ENCODE measurements at regions not wholly inside any gene's neighbourhood (a gene's known extent, or its start where the extent isn't known, plus 50 kb on each side); places are given as distances from the start of the nearest gene placed in this dataset.

- ChIA-PET CTCF (no interaction called here), POLR2A (no interaction called here)
- Mint-ChIP-seq H3K4me3 (no peak overlapping the region), H3K27ac (no peak overlapping the region), H3K27me3 (no peaks in the 10 kb centered on the region), H3K9me3 (ENCODE audit: insufficient read depth) (peaks cover 11% of the 10 kb centered on the region), H3K4me1 (no peaks in the 10 kb centered on the region)
- no peak for DNase-seq
- H3K4me3 ChIP-seq (ENCODE audit: control extremely low read depth in 1 of 5, extremely low read depth in 1 of 5, insufficient read depth in 1 of 5, low read depth in 2 of 5, low read length in 4 of 5), result no peak overlapping the region
- no peak overlapping the region for H3K4me2 ChIP-seq (replicated peaks; ENCODE audit: low read depth, low read length, poor library complexity, severe bottlenecking)
- H4K20me1 ChIP-seq (ENCODE audit: control insufficient read depth, insufficient read depth, low read length, poor library complexity, severe bottlenecking), result no peaks in the 10 kb centered on the region
- no peaks in the 10 kb centered on the region for H3K79me2 ChIP-seq (ENCODE audit: control insufficient read depth, insufficient read depth, low read length)
- H2AFZ ChIP-seq (ENCODE audit: insufficient read depth, low read depth, low read length, poor library complexity, severe bottlenecking), result no peak overlapping the region
- H3K27me3 ChIP-seq (replicated peaks in 1 of 4; ENCODE audit: control extremely low read depth in 1 of 4, control insufficient read depth in 3 of 4, insufficient read depth in 4 of 4, low read length in 3 of 4), result no peaks in the 10 kb centered on the region
- 67% methylated on average over 1 of the region's 5 CpGs for WGBS (ENCODE audit: insufficient coverage)
- TF ChIP-seq CTCF (IDR thresholded peaks at IDR 0.05), result no peak
- TF ChIP-seq EZH2 (IDR thresholded peaks at IDR 0.05; ENCODE audit: borderline replicate concordance, insufficient read depth, low read depth, low read length, poor library complexity, severe bottlenecking), result no peak
- intact Hi-C loops (cut with micrococcal nuclease), result no loop called here
- H3K36me3 ChIP-seq (replicated peaks in 1 of 2; ENCODE audit: control extremely low read depth in 1 of 2, control insufficient read depth in 1 of 2, extremely low read depth in 1 of 2, insufficient read depth in 2 of 2, low read length in 1 of 2), result no peaks in the 10 kb centered on the region
- no peak overlapping the region for H3K27ac ChIP-seq (ENCODE audit: low read length in 2 of 2)
- H3K4me1 ChIP-seq (ENCODE audit: control insufficient read depth in 2 of 2, insufficient read depth in 2 of 2, low read length in 2 of 2), result no peaks in the 10 kb centered on the region
- no peak for ATAC-seq (ENCODE audit: low read depth)
- peaks cover 0 to 4% (median 3%) of the 10 kb centered on the region in 3 donors for H3K9me3 ChIP-seq (ENCODE audit: control extremely low read depth in 1 of 3, control insufficient read depth in 2 of 3, insufficient read depth in 1 of 3, low read length in 2 of 3)
- no peak overlapping the region for H3K9ac ChIP-seq (ENCODE audit: low read length)
Observed at GRCh38 chr4:23539969-23540569, 349.8 kb downstream of the PPARGC1A start.

- Histone ChIP-seq H3K27ac (ENCODE audit: low read length in 2 of 2) (no peak overlapping the region), H3K27me3 (replicated peaks in 1 of 4; ENCODE audit: control extremely low read depth in 1 of 4, control insufficient read depth in 3 of 4, insufficient read depth in 4 of 4, low read length in 3 of 4) (no peaks in the 10 kb centered on the region), H4K20me1 (ENCODE audit: control insufficient read depth, insufficient read depth, low read length, poor library complexity, severe bottlenecking) (no peaks in the 10 kb centered on the region), H3K4me3 (ENCODE audit: control extremely low read depth in 1 of 5, extremely low read depth in 1 of 5, insufficient read depth in 1 of 5, low read depth in 2 of 5, low read length in 4 of 5) (no peak overlapping the region), H3K4me2 (replicated peaks; ENCODE audit: low read depth, low read length, poor library complexity, severe bottlenecking) (no peak overlapping the region), H3K9ac (ENCODE audit: low read length) (no peak overlapping the region), H3K9me3 (ENCODE audit: control extremely low read depth in 1 of 3, control insufficient read depth in 2 of 3, insufficient read depth in 1 of 3, low read length in 2 of 3) (peaks cover 0 to 3% (median 0%) of the 10 kb centered on the region in 3 donors), H3K36me3 (replicated peaks in 1 of 2; ENCODE audit: control extremely low read depth in 1 of 2, control insufficient read depth in 1 of 2, extremely low read depth in 1 of 2, insufficient read depth in 2 of 2, low read length in 1 of 2) (no peaks in the 10 kb centered on the region), H2AFZ (ENCODE audit: insufficient read depth, low read depth, low read length, poor library complexity, severe bottlenecking) (no peak overlapping the region), H3K79me2 (ENCODE audit: control insufficient read depth, insufficient read depth, low read length) (no peaks in the 10 kb centered on the region), H3K4me1 (ENCODE audit: control insufficient read depth in 2 of 2, insufficient read depth in 2 of 2, low read length in 2 of 2) (no peaks in the 10 kb centered on the region)
- Mint-ChIP-seq H3K9me3 (ENCODE audit: insufficient read depth) (peaks cover 3% of the 10 kb centered on the region), H3K27ac (no peak overlapping the region), H3K4me3 (no peak overlapping the region), H3K27me3 (no peaks in the 10 kb centered on the region), H3K4me1 (no peaks in the 10 kb centered on the region)
- TF ChIP-seq EZH2 (IDR thresholded peaks at IDR 0.05; ENCODE audit: borderline replicate concordance, insufficient read depth, low read depth, low read length, poor library complexity, severe bottlenecking) (no peak), CTCF (IDR thresholded peaks at IDR 0.05) (no peak)
- no peak for DNase-seq
- intact Hi-C loops (cut with micrococcal nuclease), result no loop called here
- WGBS (ENCODE audit: insufficient coverage), result 91% methylated on average over 1 of the region's 2 CpGs
- no peak for ATAC-seq (ENCODE audit: low read depth)
- POLR2A ChIA-PET, result no interaction called here
- CTCF ChIA-PET, result no interaction called here
Observed at GRCh38 chr4:23533859-23534258, 356.0 kb downstream of the PPARGC1A start.
